ENCODE measurements at regions not wholly inside any gene's neighbourhood (a gene's known extent, or its start where the extent isn't known, plus 50 kb on each side); places are given as distances from the start of the nearest gene placed in this dataset.

DNA sequence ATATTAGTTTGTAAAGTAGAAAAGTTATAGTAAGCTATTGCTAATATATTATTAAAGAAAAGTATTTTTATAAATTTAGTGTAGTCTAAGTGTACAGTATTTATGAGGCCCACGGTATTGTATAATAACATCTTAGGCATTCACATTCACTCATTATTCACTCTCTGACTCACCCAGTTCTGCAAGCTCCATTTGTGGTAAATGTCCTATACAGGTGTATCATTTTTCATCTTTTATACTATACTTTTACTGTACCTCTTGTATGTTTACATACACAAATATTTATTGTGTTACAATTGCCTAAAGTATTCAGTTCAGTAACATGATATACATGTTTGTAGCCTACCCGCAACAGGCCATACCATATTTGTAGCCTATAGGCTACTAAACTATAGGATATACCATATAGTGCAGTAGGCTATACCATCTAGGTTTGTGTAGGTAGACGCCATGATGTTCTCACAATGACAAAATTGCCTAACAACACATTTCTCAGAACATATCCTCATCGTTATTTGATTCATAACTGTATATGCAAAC is 246.8 kb upstream of the ALCAM start:
- DNase-seq (ENCODE audit: low spot score in 2 of 2) = no peak
- H3K27me3 ChIP-seq = no peaks in the 10 kb centered on the region
- no peaks in the 10 kb centered on the region for H3K36me3 ChIP-seq
- H3K4me3 ChIP-seq = no peak overlapping the region
- H3K4me1 ChIP-seq = no peaks in the 10 kb centered on the region
- H3K27ac ChIP-seq = no peak overlapping the region
- intact Hi-C loops (cut with DNase I) = no loop called here
- H3K9me3 ChIP-seq = no peaks in the 10 kb centered on the region
- TF ChIP-seq, protein P1, sequence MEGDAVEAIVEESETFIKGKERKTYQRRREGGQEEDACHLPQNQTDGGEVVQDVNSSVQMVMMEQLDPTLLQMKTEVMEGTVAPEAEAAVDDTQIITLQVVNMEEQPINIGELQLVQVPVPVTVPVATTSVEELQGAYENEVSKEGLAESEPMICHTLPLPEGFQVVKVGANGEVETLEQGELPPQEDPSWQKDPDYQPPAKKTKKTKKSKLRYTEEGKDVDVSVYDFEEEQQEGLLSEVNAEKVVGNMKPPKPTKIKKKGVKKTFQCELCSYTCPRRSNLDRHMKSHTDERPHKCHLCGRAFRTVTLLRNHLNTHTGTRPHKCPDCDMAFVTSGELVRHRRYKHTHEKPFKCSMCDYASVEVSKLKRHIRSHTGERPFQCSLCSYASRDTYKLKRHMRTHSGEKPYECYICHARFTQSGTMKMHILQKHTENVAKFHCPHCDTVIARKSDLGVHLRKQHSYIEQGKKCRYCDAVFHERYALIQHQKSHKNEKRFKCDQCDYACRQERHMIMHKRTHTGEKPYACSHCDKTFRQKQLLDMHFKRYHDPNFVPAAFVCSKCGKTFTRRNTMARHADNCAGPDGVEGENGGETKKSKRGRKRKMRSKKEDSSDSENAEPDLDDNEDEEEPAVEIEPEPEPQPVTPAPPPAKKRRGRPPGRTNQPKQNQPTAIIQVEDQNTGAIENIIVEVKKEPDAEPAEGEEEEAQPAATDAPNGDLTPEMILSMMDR (IDR thresholded peaks at IDR 0.05) = no peak

DNA sequence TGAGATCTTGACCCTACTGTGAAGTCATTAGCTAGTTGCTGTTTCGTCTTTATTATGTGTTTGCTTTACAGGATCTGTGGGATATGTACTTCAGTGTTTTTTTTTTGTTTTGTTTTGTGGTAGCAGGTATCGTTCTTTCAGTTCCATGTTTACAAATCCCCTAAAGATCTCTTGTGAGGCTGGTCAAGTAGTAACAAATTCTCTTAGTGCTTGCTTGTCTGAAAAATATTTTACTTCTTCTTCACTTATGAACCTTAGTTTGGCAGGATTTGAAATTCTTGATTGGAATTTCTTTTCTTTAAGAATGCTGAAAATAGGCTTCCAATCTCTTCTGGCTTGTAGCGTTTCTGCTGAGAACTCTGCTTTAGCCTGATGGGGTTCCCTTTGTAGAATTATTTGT is 235.8 kb upstream of the ALCAM start:
- H3K9me3 ChIP-seq = peaks cover 0 to 12% of the 10 kb centered on the region in 2 donors
- TF ChIP-seq, protein P1 (IDR thresholded peaks at IDR 0.05) = no peak
- H3K27me3 ChIP-seq = no peaks in the 10 kb centered on the region
- no peak for DNase-seq (ENCODE audit: low spot score in 2 of 2)
- intact Hi-C loops (cut with DNase I) = no loop called here
- no peaks in the 10 kb centered on the region for H3K4me1 ChIP-seq
- H3K4me3 ChIP-seq = no peak overlapping the region
- H3K27ac ChIP-seq = no peak overlapping the region
- no peaks in the 10 kb centered on the region for H3K36me3 ChIP-seq

DNA sequence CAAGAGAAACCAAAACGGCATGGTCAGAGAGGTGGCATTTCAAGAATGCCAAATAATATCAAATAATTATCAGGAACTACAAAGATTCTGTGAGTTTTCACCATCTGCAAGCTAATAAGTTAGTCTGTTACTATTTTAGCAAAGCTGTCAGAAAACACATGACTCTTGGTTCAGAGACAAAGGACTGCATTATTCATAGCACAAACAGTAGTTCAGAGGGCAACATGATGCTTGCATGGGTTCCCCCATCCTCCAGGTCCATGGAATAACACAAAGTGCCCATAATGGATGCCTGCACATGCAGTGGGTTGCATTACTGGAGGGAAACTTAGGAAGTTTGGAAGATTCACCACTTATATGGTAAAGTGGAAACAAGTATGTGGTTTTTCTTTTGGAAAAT is 228.8 kb upstream of the ALCAM start:
- no peak overlapping the region for H3K27ac ChIP-seq
- H3K4me3 ChIP-seq = no peak overlapping the region
- no peaks in the 10 kb centered on the region for H3K4me1 ChIP-seq
- intact Hi-C loops (cut with DNase I) = no loop called here
- TF ChIP-seq, protein P1 (IDR thresholded peaks at IDR 0.05) = no peak
- H3K9me3 ChIP-seq = no peaks in the 10 kb centered on the region
- DNase-seq (ENCODE audit: low spot score in 2 of 2) = no peak
- H3K27me3 ChIP-seq = no peaks in the 10 kb centered on the region
- no peaks in the 10 kb centered on the region for H3K36me3 ChIP-seq

DNA sequence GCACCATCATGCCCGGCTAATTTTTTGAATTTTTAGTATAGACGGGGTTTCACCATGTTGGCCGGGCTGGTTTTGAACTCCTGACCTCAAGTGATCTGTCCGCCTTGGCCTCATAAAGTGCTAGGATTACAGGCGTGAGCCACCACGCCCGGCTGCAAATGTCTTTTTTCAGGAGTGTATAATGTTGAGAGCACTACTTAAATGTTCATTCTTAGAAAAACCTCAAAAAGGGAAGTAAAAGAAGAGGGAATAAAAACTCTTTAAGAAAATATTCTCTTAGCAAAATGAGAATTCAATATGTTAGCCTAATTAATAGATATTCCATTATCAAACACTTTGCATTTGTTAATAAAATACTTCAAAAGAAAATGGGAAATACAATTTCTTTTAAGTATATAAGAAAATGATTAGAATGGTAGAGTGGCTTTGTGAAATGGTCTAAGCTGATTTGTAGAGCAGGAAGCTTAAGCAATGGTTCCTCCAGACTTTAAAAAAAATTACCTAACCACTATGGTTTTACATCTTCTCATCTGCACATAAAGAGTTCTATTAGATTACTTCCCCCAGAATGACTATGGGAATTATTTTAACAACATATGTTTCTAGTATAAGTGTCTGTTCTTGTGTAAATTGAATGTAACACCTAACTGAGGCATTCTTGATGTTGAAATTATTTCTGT is 226.7 kb upstream of the ALCAM start:
- H3K27me3 ChIP-seq = no peaks in the 10 kb centered on the region
- no peak for DNase-seq (ENCODE audit: low spot score in 2 of 2)
- H3K9me3 ChIP-seq = no peaks in the 10 kb centered on the region
- no peaks in the 10 kb centered on the region for H3K4me1 ChIP-seq
- no peak overlapping the region for H3K4me3 ChIP-seq
- no peaks in the 10 kb centered on the region for H3K36me3 ChIP-seq
- TF ChIP-seq, protein P1 (IDR thresholded peaks at IDR 0.05) = no peak
- intact Hi-C loops (cut with DNase I) = no loop called here
- H3K27ac ChIP-seq = no peak overlapping the region

DNA sequence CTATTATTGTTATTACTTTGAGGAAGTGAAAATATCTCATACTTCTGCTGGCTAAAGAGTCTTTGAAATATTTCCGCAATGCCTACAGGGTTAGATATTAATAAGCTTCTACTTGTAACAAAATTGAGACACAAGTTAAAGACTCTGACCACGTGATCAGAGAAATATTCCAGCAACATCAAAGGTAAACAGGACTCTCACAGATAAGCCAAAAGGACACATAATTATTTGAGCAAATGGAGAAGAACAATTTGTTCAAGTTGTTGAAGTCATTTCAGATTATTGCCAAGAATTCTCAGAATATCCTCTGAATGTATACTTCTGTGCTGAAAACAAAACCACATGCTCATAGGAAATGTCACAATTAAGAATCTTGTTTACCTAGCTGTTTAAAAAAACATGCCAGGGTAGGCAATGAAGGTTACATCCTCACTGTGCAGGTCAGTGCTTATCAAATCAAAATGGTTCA is 225.8 kb upstream of the ALCAM start:
- Histone ChIP-seq H3K27me3 (no peaks in the 10 kb centered on the region), H3K27ac (no peak overlapping the region), H3K36me3 (no peaks in the 10 kb centered on the region), H3K9me3 (no peaks in the 10 kb centered on the region), H3K4me1 (no peaks in the 10 kb centered on the region), H3K4me3 (no peak overlapping the region)
- DNase-seq (ENCODE audit: low spot score in 2 of 2) = no peak
- TF ChIP-seq, protein P1 (IDR thresholded peaks at IDR 0.05) = no peak
- intact Hi-C loops (cut with DNase I) = no loop called here

Data from ascending aorta (tissue), 2 donors.